C4-2B (cell line): ENCODE measurements at regions not wholly inside any gene's neighbourhood (a gene's known extent, or its start where the extent isn't known, plus 50 kb on each side); places are given as distances from the start of the nearest gene placed in this dataset.

Experiments
- ZFX ChIP-seq: fragments of 450-650 bp; IDR thresholded peaks from 2 replicates; pipeline ENCODE4 v1.6.1; 2017
- TF ChIP-seq, protein P1 (sequence below): fragments of 450-650 bp; conservative IDR thresholded peaks from 2 replicates; pipeline ENCODE4 v1.5.1; 2017; ENCODE audit warnings: mild to moderate bottlenecking

DNA sequence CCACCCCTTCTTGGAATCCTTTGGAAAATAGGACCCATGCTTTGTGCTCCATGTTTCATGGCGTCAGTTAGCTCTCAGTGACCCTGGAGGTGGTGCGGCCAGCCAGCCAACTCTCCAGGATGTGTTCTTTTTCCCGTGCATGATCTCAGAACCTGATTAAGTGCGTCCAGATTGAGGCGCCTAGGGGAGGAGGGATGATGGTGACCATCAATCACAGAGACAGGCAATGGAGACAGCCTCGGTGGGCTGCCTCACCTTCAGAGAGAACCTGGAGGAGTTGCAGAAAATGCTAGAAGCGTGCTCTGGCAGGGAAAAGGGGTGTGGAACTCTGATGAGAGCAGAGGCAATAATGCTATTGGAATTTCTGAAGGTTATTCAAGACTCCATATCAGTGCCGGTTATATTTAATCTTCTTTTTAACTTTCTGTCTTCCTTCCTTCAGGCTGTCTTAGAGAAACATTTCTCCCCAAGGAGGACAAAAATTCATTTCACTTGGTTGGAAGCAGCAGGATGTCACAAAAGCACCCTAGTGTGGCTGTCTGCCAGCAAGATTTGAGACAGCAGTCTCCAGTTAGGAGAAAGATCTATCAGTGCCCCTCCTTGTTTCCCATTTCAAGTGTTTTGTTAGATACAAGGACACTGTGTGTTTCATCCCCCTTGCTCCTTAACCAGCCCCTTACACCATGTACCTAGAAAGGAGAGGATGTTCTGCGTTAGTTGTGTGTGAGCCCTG is 53.3 kb upstream of the IGF1 start:
- TF ChIP-seq, protein P1, sequence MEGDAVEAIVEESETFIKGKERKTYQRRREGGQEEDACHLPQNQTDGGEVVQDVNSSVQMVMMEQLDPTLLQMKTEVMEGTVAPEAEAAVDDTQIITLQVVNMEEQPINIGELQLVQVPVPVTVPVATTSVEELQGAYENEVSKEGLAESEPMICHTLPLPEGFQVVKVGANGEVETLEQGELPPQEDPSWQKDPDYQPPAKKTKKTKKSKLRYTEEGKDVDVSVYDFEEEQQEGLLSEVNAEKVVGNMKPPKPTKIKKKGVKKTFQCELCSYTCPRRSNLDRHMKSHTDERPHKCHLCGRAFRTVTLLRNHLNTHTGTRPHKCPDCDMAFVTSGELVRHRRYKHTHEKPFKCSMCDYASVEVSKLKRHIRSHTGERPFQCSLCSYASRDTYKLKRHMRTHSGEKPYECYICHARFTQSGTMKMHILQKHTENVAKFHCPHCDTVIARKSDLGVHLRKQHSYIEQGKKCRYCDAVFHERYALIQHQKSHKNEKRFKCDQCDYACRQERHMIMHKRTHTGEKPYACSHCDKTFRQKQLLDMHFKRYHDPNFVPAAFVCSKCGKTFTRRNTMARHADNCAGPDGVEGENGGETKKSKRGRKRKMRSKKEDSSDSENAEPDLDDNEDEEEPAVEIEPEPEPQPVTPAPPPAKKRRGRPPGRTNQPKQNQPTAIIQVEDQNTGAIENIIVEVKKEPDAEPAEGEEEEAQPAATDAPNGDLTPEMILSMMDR = no peak
- TF ChIP-seq ZFX = no peak
